Embryonic facial prominence (tissue), 1 donor: ENCODE measurements at regions not wholly inside any gene's neighbourhood (a gene's known extent, or its start where the extent isn't known, plus 50 kb on each side); places are given as distances from the start of the nearest gene placed in this dataset.

Experiments used
- DNase-seq: peaks from one replicate; pipeline ENCODE4 v3.0.0-alpha.2; 2016; ENCODE audit errors: extremely low spot score

- peak; percentile 7 for DNase-seq
These were observed 61.5 kb downstream of the TBXT start for GRCh38 chr6:166106076-166106686.

- no peak for DNase-seq
These were observed 62.1 kb downstream of the TBXT start for GRCh38 chr6:166105341-166106075.

GRCh38 chr6:166104872-166105271, 62.8 kb downstream of the TBXT start:
- no peak for DNase-seq

GRCh38 chr6:166104107-166104506, 63.5 kb downstream of the TBXT start:
- no peak for DNase-seq

GRCh38 chr6:166101819-166102419, 65.7 kb downstream of the TBXT start:
- no peak for DNase-seq

GRCh38 chr6:166097914-166098522, 69.6 kb downstream of the TBXT start:
- peak; percentile 40 for DNase-seq

GRCh38 chr6:166087852-166088251, 79.8 kb downstream of the TBXT start:
- DNase-seq: no peak

- no peak for DNase-seq
These were observed 80.4 kb downstream of the TBXT start for GRCh38 chr6:166087246-166087645.

- no peak for DNase-seq
These were observed 82.2 kb downstream of the TBXT start for GRCh38 chr6:166085500-166085899.

- DNase-seq: no peak
These were observed 82.7 kb downstream of the TBXT start for GRCh38 chr6:166084951-166085350.

GRCh38 chr6:166079841-166080240, 87.8 kb downstream of the TBXT start:
- DNase-seq: no peak

GRCh38 chr6:166078294-166078693, 89.4 kb downstream of the TBXT start:
- no peak for DNase-seq

GRCh38 chr6:166076625-166077024, 91.0 kb downstream of the TBXT start:
- DNase-seq: no peak

GRCh38 chr6:166075925-166076324, 91.7 kb downstream of the TBXT start:
- no peak for DNase-seq

GRCh38 chr6:166075186-166075585, 92.5 kb downstream of the TBXT start:
- DNase-seq: peak; percentile 31

- no peak for DNase-seq
These were observed 94.6 kb downstream of the TBXT start for GRCh38 chr6:166073082-166073481.

- no peak for DNase-seq
These were observed 98.9 kb downstream of the TBXT start for GRCh38 chr6:166068768-166069167.

- DNase-seq: no peak
These were observed 109.4 kb downstream of the TBXT start for GRCh38 chr6:166058064-166058739.

- no peak for DNase-seq
These were observed 110.2 kb downstream of the TBXT start for GRCh38 chr6:166057431-166057830.

GRCh38 chr6:166056637-166057036, 111.0 kb downstream of the TBXT start:
- DNase-seq: no peak

GRCh38 chr6:166055801-166056200, 111.8 kb downstream of the TBXT start:
- no peak for DNase-seq

GRCh38 chr6:166052837-166053236, 114.8 kb downstream of the TBXT start:
- DNase-seq: no peak
